ENCODE measurements at regions not wholly inside any gene's neighbourhood (a gene's known extent, or its start where the extent isn't known, plus 50 kb on each side); places are given as distances from the start of the nearest gene placed in this dataset.

- TF ChIP-seq CTCF (IDR thresholded peaks at IDR 0.05), result no peak
- no peak for TF ChIP-seq POLR2A (IDR thresholded peaks at IDR 0.05)
- TF ChIP-seq EP300 (IDR thresholded peaks at IDR 0.05), result no peak
- TF ChIP-seq POLR2AphosphoS5 (IDR thresholded peaks at IDR 0.05), result no peak
These were observed 121.2 kb upstream of the RBPJ start for GRCh38 chr4:26199596-26199995.
